CD4-positive, alpha-beta T cell treated with Interleukin-12 subunit alpha and Interleukin-12 subunit beta, for 1 hour (primary cell): ENCODE measurements at regions not wholly inside any gene's neighbourhood (a gene's known extent, or its start where the extent isn't known, plus 50 kb on each side); places are given as distances from the start of the nearest gene placed in this dataset.
A peak's percentile ranks its signal among the peaks of the same experiment; 100 is the strongest.

Experiments used
- DNase-seq: peaks from one replicate; pipeline ENCODE4 v3.0.0-alpha.2; 2020

DNA sequence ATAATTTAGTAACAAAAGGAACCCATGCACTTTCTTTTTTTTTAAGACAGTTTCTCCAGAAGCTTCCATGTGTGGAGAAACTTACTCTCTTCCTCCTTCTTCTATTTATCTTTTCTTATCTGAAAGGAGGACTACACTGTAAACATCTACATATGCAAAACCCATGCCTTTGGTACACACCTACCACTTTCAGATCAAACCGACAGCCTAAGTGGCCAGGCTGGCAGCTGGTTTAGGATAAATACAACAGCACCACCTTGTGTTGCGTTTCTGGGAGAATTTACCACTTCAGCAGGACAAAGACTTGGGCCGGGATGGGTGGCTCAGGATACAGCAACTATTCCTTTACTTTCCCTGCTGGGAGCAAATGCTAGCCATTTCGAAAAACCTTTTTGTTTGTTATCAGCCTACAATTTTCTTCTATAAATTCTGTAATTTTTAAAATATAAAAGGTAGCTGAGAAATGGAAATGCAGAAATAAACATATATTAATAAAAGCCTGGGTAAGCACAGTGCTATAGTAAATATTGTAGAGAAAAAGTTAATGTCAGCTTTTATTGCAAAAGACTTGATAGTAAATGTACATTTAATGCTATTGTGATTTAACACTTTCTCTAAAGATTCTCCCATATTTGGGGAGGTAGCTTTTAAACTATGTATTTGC is 94.0 kb upstream of the RFC3 start:
- DNase-seq = peak; percentile 79

DNA sequence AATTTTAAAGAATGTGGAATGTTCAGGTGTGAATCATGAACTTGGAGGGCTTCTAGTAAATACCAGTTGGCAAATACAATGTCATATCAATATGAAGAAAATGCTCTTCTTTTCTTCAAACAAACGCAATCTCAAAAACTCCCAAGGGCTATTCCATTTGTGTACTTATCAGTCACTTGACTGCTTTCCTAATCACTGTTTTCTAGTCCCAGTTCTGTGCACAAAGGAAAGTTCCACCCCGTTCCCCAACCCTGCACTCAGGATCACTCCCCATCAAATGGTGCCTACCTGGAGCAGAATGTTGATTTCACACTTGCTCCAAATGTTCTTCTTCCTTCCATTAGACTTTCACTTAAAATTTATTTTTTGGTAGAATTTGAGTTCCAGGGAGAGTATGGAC is 92.6 kb upstream of the RFC3 start:
- no peak for DNase-seq

DNA sequence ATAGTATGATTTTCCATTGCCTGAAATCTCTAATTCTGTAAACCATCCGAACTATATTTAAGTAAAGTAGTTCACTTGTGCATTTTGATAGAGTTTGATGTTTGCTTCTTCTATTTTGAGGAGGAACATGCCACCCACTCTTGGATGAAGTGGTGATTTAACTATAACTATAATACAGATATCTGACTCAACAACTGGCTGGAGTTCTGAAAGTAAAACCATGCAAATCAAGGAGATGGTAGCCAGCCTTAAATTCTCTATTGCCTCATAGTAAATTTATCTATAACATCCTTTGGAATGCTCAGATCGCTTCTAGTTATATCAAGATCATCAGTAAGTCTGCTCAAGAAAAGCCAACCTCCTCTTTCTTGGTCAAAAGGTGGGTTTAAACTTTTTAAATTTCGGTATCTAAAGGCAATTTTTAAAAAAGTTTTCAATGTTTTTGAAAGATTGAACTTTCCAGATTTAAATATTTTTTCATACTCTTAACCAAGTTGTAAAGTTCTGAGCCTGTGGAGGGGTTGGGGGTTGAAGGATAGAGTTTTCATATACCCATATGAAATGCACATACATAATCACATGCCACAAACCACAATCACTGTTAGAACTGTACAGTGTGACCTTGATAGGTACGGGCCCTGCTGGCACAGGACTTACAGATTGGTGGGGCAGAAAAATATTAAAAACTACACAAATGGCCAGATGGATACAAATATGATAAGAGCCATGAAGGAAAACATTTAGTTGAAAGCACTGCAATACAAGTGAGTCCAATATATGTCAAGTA is 90.5 kb upstream of the RFC3 start:
- no peak for DNase-seq

DNA sequence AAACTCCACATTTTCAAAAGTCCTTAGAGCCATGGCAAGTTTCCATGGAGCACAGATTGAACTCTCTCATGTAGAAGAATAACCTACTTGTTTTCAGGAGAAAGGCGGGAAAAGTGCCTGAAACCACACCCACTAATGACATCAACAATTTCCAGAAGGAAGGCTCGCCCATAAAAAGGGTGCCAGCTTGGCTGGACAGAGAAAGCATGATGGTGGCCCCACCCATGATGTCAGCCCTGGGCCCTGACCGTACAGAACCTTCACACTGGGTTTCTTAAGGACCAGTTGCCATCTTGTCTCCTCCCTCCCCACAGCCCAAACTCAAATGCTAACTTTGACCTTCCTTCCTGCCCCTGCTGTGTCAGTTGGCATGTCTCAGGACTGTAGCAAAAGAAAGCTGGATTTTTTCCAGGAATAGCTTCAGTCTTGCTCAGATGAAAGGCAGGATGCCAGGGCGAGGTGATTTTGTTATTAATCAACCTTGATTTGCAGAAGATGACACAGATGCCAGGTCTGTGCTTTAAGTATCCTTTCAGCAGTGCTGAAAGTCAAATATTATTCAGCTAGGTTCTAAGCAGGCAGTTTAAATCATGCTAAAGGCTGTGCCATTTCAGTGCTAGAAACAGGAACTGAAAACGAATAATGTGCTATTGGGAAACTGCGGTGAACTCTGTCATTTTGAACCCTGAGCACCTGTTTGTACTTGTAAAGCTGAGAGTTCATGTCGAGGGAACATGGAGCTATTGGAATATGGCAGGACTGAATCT is 89.5 kb upstream of the RFC3 start:
- DNase-seq = no peak

DNA sequence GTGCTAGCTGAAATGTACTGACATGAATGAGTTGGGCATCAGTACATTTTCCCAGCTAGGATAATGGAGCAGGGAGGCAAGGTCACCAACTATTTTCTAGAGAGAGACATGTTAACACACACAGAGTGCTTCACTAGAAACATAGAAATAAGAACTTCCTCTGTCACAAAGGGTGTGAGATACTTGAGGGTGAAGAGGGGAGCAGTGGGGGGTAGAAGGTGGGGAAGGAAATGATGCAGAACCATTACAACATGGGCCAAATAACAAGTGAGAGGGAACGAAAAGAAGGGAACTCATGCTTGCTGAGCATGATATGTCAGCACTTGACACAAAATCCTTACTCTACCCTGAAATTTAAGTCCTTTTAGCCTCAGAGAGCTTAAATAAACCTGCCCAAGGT is 87.8 kb upstream of the RFC3 start:
- no peak for DNase-seq

DNA sequence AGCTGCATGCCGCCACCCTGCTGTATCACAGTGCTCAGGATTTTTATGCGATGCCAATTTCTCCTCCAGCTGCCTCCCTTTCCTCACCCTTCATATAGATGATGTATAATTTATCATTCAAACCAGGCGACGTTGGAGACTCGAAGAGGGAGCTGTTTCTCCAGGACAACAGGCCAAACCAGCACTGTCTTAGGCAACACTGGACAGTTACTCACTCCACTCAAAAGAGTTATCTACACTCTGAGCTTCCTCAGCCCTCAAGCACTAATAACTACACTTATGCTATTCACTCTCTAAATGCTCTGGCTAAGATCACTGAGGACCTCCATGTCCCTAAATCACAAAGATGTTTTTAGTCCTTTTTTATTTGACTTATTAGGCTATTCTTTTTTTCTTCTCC is 87.3 kb upstream of the RFC3 start:
- DNase-seq = no peak

DNA sequence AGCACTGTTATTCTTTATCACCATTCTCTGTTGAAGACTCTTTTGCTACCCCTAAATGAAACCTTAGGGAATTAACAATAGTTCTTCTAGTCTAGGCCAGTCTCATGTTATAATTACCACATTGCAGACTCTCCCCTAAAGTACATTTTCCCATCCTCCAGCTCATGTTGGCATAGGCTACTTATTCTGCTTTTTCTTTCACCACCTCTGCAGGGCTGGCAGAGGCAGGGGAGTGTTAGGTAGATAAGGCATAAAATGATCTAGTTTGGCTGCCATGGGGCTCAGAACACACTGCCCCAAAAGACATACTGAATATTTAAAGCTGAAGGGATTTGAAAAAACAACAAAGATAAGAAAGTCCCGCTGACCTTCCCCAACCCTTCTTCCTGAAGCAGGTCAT is 82.7 kb upstream of the RFC3 start:
- DNase-seq = no peak

DNA sequence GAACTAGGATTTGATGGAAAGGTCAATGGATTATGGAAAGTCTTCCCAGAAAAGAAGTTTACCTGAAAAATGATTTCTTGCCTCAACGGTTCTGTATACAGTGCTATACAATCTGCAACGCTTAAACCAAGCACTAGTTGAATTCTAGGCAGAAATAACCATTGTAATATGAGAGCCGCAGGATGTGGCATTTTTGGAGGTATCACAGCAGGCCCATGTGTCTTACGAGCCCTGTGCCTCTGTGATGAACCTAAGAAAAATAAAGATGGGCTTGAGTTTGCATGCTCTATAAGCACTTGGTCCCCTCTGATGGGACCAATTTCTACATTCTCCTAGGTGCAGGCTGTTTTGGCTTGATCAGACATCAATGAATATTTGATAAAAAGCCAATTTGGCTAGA is 78.7 kb upstream of the RFC3 start:
- no peak for DNase-seq

DNA sequence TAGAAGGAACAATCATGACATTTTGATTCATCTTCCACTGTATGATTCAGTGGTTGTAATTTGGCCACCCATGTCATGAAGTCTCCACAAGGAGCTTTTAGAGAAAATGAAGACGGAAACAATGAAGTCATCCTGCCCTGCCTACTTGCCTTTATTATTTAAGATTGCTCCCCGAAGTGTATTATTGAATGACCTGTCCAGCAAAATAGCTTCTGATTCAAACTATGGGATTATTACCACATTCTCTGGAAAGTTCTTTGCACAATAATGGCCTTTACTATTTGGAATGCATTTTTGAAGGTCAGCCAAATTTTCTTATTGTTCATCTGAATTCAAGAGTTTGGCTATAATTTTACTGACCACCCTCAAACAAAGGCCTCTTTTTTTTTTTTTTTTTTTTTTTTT is 77.8 kb upstream of the RFC3 start:
- DNase-seq = no peak

DNA sequence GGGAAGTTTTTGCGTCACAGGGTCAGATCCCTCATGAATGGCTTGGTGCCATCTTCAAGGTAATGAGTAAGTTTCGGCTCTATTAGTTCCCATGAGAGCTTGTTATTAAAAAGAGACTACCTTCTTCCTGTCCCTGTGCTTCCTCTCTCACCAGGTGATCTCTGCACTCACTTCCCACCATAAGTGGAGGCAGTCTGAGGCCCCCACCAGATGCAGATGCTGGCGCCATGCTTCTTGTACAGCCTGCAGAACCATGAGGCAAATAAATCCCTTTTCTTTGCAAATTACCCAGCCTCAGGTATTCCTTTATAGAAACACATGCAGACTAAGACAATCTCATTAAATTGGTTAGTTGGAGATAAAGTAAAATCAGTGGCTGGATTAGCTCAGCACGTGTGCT is 75.6 kb upstream of the RFC3 start:
- DNase-seq = no peak

DNA sequence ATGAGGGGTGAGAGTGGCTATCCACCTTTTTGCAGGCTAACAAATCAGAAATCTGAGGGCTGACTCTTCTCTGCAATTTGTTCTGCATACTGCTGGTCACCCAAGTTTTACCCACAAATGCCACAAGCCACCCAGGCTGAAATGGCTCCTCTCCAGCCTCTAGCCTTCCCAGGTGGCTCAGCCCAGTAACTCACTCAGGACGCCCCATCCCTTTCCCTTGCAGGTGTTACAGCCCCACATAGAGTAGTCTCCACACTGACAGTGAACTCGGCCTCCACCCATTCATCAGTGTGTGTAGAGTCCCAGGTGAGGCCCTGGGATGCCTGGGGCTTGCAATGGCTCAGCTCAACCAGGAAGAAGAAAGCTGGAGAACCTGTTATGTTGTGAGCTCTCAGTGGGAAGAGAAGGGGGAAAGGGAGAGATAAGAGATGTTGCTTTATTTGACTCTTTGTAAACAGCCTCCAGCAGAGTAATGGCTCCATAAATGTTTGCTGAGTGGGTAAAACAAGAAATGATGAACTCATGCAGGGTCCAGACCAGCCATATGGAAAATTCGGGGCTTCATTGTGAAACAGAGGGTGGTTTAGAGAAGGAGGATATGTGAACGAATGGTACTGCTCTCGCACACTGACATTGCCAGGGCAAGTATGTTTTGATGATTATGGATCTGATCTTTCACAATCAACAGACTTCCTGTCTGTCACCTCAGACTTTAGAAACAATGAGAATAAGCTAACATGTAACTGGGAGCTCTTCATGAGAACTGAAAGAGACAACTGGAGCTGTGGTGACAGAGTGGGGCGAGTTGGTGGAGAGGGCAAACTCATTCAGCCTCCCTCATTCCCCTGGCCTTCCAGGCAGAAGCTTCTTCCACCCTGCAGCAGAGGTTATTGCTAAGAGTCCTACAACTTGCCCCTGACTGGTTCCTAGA is 74.2 kb upstream of the RFC3 start:
- peak; percentile 23 for DNase-seq

DNA sequence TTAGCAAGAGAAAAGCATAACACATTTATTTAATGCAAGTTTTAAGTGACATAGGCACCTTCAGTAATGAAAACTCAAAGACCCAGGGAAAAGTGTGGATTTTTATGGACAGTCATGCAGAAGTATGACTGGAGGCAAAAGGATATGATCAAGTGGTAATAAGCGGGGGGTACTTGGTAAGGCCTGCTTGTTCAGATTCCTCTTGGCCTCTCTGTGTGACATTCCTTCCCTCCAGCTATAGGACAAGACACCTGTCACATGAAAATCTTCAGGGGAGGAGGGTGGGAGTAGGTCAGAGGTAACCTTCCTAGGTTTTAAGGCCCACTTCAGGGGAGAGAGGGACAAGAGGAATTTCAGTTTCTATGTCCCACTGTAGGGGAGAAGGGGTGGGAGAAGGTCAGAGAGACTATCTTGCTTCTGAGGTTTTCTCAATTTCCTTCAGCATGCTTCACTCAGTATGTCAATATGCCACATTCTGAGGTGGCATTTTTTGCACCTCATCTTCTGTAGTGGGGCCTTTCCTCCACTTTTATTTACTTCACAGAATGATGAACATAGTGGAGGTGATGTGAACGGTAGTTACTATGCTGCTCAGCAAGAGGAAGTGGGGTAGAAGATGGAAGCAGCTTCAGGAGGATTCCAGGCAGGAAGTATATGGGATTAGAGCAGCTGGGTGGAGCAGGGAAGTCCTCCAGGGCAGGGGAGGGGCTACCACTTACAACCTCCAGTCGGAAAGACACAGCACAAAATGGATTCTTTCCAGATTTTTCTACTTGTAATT is 73.2 kb upstream of the RFC3 start:
- DNase-seq = no peak

DNA sequence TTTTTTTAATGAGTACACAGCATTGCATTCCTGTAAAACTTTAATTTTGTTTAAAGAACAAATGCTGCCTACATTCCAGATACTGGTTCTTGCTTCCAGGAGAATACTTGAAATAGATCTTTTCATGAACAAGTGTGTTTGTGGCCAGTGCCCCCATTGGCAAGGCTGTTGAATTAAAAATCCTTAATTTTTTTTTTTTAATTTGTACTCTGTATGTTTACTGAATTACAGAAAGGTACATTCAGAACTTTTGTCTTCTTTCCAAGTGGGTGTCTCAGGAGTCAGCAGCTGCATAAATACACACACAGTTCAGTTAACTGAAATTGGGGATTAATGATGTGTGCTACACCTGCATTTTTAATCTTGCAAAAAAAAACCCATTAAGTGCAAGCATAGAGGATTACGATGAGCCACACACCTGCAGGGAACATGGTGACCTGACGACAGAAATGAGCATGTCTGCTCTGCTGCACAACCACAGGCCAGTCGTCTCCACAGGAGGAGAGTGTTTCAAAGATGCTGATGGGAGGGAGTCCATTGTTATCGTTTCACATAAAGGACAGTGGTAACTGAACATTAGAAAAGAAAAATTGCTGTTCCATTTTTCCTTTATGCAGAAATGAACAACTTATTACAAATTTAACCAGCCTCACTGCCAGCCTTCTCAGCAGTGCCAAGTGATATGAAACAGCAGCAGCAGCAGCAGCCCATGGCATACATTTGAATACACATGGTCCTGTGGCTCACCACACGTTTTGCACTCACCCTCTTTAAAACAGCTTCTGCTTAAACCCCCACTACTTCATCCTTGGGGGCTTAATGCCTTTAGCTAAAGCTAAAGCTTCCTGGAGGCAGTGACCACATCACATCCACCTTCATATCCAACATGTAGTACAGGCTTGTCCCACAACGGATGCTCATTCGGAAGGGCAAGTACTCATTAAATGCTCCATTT is 72.3 kb upstream of the RFC3 start:
- no peak for DNase-seq

DNA sequence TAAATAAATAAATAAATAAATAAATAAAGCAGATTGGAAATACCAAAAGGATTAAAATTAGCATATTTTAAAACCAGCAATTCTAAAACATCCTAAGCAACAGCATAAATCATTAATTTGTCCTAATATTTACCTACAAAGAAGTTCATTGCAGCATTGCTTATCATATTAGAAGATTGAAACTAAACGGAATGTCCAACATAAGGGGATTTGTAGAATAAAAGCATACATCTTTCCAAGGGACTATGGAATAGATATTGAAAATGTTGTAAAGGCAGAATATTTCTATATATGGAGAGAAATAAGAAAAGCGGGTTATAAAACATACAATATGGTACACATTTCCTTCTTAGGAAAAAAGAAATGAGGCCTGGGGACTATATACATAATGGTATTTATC is 71.1 kb upstream of the RFC3 start:
- DNase-seq = no peak

DNA sequence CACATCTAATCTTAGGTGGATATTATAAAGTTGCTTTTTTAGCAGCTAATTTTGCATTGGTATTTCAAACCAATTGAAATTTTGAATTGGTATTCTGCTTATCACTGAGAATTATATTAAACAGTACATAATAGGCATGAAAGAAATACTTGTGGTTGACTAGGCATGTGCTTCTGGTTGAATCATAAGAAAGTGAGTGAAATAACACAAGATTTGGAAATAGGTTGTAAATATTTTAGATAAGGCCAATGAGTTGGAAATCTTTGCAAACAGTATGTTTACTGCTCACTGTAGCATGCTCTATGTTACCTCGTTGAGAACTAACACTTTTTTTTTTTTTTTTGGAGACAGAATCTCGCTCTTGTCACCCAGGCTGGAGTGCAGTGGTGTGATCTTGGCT is 66.8 kb upstream of the RFC3 start:
- DNase-seq = no peak

DNA sequence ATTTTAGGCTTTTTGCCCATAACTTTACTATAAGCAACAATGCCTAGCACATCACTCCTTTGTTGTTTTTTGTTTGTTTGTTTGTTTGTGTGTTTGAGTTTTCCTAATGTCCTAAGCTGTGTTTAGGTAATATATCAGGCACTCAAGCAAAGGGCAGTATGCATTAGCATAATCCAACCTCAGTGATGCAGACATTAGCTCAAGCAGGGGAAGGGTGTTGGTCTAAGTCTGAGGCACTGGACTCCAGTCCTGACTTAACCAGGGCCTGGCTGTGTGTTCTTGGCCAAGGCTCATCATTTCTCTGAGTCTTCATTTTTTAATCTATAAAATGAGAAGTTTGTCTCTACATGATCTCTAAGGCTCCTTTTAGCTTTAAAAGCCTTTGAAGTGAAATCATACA is 65.9 kb upstream of the RFC3 start:
- DNase-seq = no peak

DNA sequence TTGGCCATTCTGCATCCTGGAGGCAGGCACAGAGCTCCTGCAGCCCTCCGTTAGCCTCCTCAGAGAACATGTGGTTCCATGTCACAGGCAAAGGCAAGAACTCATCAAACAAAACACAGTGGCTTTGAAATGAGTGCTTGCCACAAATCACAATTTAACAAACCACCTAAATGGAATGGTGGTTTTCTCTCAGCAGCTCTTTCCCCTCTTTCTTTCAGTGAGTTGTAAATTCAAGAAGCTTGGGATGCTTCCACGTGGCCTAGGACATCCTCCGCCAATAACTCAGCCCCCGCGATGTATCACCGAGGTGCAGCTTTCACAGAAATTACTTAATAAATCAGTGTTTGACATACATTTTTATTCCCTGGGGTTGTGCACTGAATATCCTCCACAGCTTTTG is 65.4 kb upstream of the RFC3 start:
- no peak for DNase-seq

DNA sequence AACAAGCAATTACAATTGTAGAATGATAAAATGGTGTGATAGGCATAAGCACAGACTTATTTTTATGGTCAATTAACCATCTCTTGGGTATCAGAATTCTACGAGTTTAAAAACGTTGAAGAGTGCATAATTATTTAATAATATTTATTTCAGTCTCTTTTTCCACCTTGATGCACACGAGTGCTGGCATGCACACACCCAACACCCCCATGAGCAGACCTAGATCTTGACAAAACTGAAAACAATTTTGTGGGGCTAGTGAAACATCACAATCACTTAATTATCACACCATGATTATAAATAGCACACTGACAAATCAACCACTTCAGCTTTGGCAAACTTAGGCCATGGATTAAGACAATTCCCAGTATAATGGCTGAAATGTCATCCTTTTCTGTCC is 61.0 kb upstream of the RFC3 start:
- no peak for DNase-seq

DNA sequence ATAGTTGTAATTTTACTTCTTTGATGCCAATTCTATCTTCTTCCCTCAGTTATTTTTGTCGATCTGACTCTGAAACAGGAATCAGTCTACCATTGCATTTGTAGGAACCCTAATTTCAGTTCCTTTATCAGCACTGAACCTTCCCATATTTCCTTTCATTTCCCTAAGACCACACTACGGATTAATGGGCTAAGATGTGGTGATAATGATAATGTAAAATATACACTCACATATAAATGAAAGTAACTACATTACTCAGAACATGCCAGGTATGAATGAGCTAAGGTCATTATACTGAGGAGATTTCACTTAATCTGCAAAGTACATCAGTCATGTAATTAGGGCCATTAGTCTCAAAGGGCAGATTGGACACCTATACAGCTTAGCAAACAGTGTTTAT is 60.2 kb upstream of the RFC3 start:
- no peak for DNase-seq

DNA sequence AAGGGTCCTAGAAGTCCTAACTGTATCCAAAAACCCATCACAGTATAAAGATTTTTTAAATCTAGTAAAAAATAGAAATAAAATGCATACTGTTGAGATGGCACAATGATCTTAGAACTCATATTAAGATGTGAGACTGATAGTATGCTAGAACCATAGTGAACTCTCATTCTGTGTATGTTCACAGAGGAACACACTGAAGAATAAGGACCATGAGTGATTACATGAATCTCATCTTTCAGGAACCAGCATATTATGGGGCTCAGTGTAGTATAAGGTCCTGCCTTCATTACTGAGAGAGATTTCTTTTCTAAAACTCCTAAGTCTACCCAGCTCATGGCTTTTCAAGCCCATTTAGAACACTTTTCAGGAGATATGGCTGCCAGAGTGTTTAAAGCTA is 59.8 kb upstream of the RFC3 start:
- no peak for DNase-seq

DNA sequence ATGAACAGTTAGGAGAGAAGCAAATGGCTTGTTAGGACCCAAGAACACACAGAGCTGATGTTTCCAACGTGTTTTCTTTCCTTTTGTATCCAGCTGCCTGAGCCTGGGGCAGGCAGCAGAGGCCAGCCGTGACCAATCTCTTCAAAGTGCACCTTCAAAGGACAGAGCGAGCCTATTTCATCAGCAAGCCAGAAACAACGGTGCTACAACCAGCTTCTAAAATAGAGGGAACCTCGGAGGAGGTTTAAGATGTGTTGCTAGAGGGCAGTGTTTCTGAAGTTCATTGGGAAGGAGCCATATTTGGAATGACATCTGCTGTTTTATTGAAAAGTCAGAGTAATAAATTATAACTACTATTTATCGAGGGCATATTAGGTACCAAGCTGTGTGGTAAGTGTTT is 56.2 kb upstream of the RFC3 start:
- DNase-seq = no peak
